GM12878 (cell line): ENCODE measurements at regions not wholly inside any gene's neighbourhood (a gene's known extent, or its start where the extent isn't known, plus 50 kb on each side); places are given as distances from the start of the nearest gene placed in this dataset.

Experiments
- ATAC-seq: fragments of 200-7000 bp; cut with Tn5 transposase; 3 replicates; pipeline ENCODE4 v1.9.1; 2020; ENCODE audit warnings: mild to moderate bottlenecking, moderate library complexity
- BruUV-seq: library from RNA; stranded (reverse); fragments of 400-500 nt; replicated peaks from 2 replicates; lab custom pipeline; 2021; lab: Mats Ljungman, UMichigan
- CTCF ChIA-PET: fragments of 300-600 bp; sonication (Branson Sonifier 250); formaldehyde crosslinking; extraction: SDS; loops from one replicate; lab custom pipeline; 2021; ENCODE audit warnings: inconsistent platforms; lab: Yijun Ruan, JAX
- POLR2A ChIA-PET: fragments of 350-600 bp; formaldehyde crosslinking; extraction: SDS; loops from one replicate; lab custom pipeline; 2021; ENCODE audit warnings: inconsistent platforms; lab: Charles Lee
- RAD21 ChIA-PET: fragments of 300-600 bp; sonication (Branson Sonifier 250); formaldehyde crosslinking; loops from one replicate; lab custom pipeline; 2023; ENCODE audit warnings: antibody characterized with exemption; ENCODE audit not compliant: unreplicated experiment; lab: Charles Lee
- SMC1A ChIA-PET: fragments of 300-600 bp; sonication (Branson Sonifier 250); formaldehyde crosslinking; loops from one replicate; lab custom pipeline; 2023; ENCODE audit not compliant: unreplicated experiment, uncharacterized antibody; lab: Charles Lee
- DNase-seq: peaks from one replicate; pipeline ENCODE4 v3.0.0-alpha.2; 2011; ENCODE audit warnings: low read depth, low spot score
- FAIRE-seq: peaks from 3 replicates; lab custom pipeline; 2011; peaks lifted over from hg19 to GRCh38; lab: Jason Lieb, UNC
- H2AFZ ChIP-seq: 2 replicates; pipeline ENCODE4 v1.6.0; 2011; ENCODE audit warnings: low read depth, low read length, control low read depth; ENCODE audit not compliant: control insufficient read depth
- H3K27ac ChIP-seq: 2 replicates; pipeline ENCODE4 v1.5.1; 2011; ENCODE audit warnings: control low read depth; ENCODE audit not compliant: control insufficient read depth, insufficient read depth
- H3K27me3 ChIP-seq, 2 experiments: replicated peaks in 1 of 2; 2 replicates each; pipeline versions ENCODE4 v1.6.0 to v1.6.1; 2011; ENCODE audit warnings: low read length in 1 of 2; ENCODE audit not compliant: control insufficient read depth in 2 of 2, insufficient read depth in 2 of 2
- H3K36me3 ChIP-seq, 2 experiments: 2 replicates each; pipeline ENCODE4 v1.5.1; 2011; ENCODE audit warnings: low read length in 1 of 2; ENCODE audit not compliant: control insufficient read depth in 2 of 2, insufficient read depth in 2 of 2
- H3K4me1 ChIP-seq: 2 replicates; pipeline ENCODE4 v1.6.1; 2011; ENCODE audit warnings: mild to moderate bottlenecking, low read length, moderate library complexity, mixed read lengths; ENCODE audit not compliant: control insufficient read depth, insufficient read depth
- H3K4me2 ChIP-seq: 2 replicates; pipeline ENCODE4 v1.6.0; 2011; ENCODE audit warnings: control low read depth; ENCODE audit not compliant: control insufficient read depth, insufficient read depth
- H3K4me3 ChIP-seq: fragments of 200-600 bp; sonication (generic); 2 replicates; pipeline ENCODE4 v1.5.1; 2016
- H3K79me2 ChIP-seq: 2 replicates; pipeline ENCODE4 v1.6.0; 2011; ENCODE audit warnings: low read length; ENCODE audit not compliant: control insufficient read depth, insufficient read depth
- H3K9ac ChIP-seq: 2 replicates; pipeline ENCODE4 v1.8.0; 2011; ENCODE audit warnings: low read length, control low read depth, mixed read lengths; ENCODE audit not compliant: control insufficient read depth, insufficient read depth
- H3K9me3 ChIP-seq: replicated peaks from 3 replicates; pipeline ENCODE4 v1.5.1; 2011; ENCODE audit warnings: mild to moderate bottlenecking, low read length; ENCODE audit not compliant: control insufficient read depth, insufficient read depth
- H4K20me1 ChIP-seq: 2 replicates; pipeline ENCODE4 v1.6.0; 2011; ENCODE audit not compliant: control insufficient read depth, insufficient read depth
- CBX5 ChIP-seq: sonication (generic); IDR thresholded peaks from 2 replicates; pipeline ENCODE4 v1.6.1; 2016; ENCODE audit warnings: low read depth, moderate library complexity, mild to moderate bottlenecking, inconsistent platforms
- JUNB ChIP-seq: IDR thresholded peaks from 2 replicates; pipeline ENCODE4 v1.6.1; 2016; ENCODE audit warnings: antibody characterized with exemption, mild to moderate bottlenecking
- LARP7 ChIP-seq: fragments of 450-650 bp; IDR thresholded peaks from 2 replicates; pipeline ENCODE4 v1.6.1; 2017; ENCODE audit warnings: mild to moderate bottlenecking
- NFIC ChIP-seq: IDR thresholded peaks from 2 replicates; pipeline ENCODE4 v1.6.1; 2012; ENCODE audit warnings: low read depth, mild to moderate bottlenecking, inconsistent platforms, low read length, moderate library complexity
- NRF1 ChIP-seq: conservative IDR thresholded peaks from 2 replicates; pipeline ENCODE4 v1.6.1; 2011; ENCODE audit warnings: mild to moderate bottlenecking, low read depth, low read length, improper control_type of control experiment
- RB1 ChIP-seq: fragments of 450-650 bp; formaldehyde crosslinking; IDR thresholded peaks from 2 replicates; pipeline ENCODE4 v1.6.1; 2017; ENCODE audit warnings: mild to moderate bottlenecking, borderline replicate concordance
- RFX5 ChIP-seq: IDR thresholded peaks from 2 replicates; pipeline ENCODE4 v1.6.1; 2011; ENCODE audit warnings: low read depth, low read length, improper control_type of control experiment
- SUZ12 ChIP-seq: fragments of 200-600 bp; sonication (generic); IDR thresholded peaks from one replicate; pipeline ENCODE4 v1.6.1; 2018; ENCODE audit warnings: antibody characterized with exemption, mild to moderate bottlenecking; ENCODE audit not compliant: unreplicated experiment
- ZNF207 ChIP-seq: fragments of 450-650 bp; IDR thresholded peaks from 2 replicates; pipeline ENCODE4 v1.6.1; 2014; ENCODE audit warnings: antibody characterized with exemption, mild to moderate bottlenecking, borderline replicate concordance
- in situ Hi-C: fragments of 300-500 bp; cut with MboI; formaldehyde crosslinking; loops from 9 replicates; pipeline ENCODE4 v1.14.3; 2018; ENCODE audit warnings: mixed read lengths
- intact Hi-C: fragments of 100-400 bp; cut with micrococcal nuclease; formaldehyde crosslinking; loops from one replicate; pipeline ENCODE4 v1.14.2; 2022; ENCODE audit not compliant: unreplicated experiment
- TF ChIP-seq, protein P1 (sequence below): IDR thresholded peaks from 2 replicates; pipeline ENCODE4 v1.6.1; 2011; ENCODE audit warnings: borderline replicate concordance, low read depth, mild to moderate bottlenecking, moderate library complexity, mixed read lengths, low read length; ENCODE audit not compliant: insufficient read depth; ENCODE audit errors: extremely low read length
- TF ChIP-seq, protein P2 (sequence below): fragments of 450-650 bp; IDR thresholded peaks from 2 replicates; pipeline ENCODE4 v1.6.1; 2017; ENCODE audit warnings: low read depth, mild to moderate bottlenecking, moderate library complexity
- TF ChIP-seq, protein P3 (sequence below): fragments of 450-650 bp; IDR thresholded peaks from 2 replicates; pipeline ENCODE4 v1.6.1; 2017; ENCODE audit warnings: borderline replicate concordance
- TF ChIP-seq, protein P4 (sequence below): fragments of 450-650 bp; conservative IDR thresholded peaks from 2 replicates; pipeline ENCODE4 v1.6.1; 2017; ENCODE audit warnings: mild to moderate bottlenecking, moderate library complexity

DNA sequence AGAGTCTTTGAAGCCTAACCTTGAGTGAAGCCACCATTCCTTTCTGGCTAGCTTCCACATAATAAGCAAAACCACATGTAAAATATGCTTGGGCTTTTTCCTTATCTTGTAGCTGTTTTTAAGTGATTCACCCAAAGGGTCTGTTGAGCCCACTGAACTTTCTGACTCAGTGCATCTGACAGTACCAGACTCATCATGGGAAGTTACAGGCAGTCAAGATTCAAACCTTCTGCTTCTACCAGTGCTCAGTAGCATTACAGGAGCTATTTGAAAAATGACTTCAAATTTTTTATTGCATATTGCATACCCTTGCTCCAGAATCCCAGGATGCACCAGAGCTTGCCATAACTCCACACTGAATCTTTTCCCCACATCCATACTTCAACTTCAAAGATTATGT lies 87.5 kb upstream of the PTPRD start:
- ChIA-PET SMC1A (no interaction called here), CTCF (no interaction called here), RAD21 (no interaction called here), POLR2A (no interaction called here)
- H3K27ac ChIP-seq: no peak overlapping the region
- no peak overlapping the region for H3K4me2 ChIP-seq
- in situ Hi-C loops (no loop called here), intact Hi-C loops (no loop called here)
- H3K4me3 ChIP-seq: no peak overlapping the region
- BruUV-seq: no TSS peak
- H4K20me1 ChIP-seq: no peaks in the 10 kb centered on the region
- H3K9me3 ChIP-seq: no peaks in the 10 kb centered on the region
- no peak for FAIRE-seq
- no peaks in the 10 kb centered on the region for H3K79me2 ChIP-seq
- ATAC-seq: no peak
- H3K27me3 ChIP-seq: no peaks in the 10 kb centered on the region
- no peaks in the 10 kb centered on the region for H3K4me1 ChIP-seq
- H3K36me3 ChIP-seq: no peaks in the 10 kb centered on the region
- no peak overlapping the region for H2AFZ ChIP-seq
- no peak overlapping the region for H3K9ac ChIP-seq
- DNase-seq: no peak
- TF ChIP-seq NRF1 (no peak), RB1 (no peak), LARP7 (no peak), NFIC (no peak), ZNF207 (no peak), JUNB (no peak), RFX5 (no peak), SUZ12 (no peak), CBX5 (no peak)
- TF ChIP-seq, protein P1, sequence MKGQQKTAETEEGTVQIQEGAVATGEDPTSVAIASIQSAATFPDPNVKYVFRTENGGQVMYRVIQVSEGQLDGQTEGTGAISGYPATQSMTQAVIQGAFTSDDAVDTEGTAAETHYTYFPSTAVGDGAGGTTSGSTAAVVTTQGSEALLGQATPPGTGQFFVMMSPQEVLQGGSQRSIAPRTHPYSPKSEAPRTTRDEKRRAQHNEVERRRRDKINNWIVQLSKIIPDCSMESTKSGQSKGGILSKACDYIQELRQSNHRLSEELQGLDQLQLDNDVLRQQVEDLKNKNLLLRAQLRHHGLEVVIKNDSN: no peak
- TF ChIP-seq, protein P2, sequence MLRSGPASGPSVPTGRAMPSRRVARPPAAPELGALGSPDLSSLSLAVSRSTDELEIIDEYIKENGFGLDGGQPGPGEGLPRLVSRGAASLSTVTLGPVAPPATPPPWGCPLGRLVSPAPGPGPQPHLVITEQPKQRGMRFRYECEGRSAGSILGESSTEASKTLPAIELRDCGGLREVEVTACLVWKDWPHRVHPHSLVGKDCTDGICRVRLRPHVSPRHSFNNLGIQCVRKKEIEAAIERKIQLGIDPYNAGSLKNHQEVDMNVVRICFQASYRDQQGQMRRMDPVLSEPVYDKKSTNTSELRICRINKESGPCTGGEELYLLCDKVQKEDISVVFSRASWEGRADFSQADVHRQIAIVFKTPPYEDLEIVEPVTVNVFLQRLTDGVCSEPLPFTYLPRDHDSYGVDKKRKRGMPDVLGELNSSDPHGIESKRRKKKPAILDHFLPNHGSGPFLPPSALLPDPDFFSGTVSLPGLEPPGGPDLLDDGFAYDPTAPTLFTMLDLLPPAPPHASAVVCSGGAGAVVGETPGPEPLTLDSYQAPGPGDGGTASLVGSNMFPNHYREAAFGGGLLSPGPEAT: no peak
- TF ChIP-seq, protein P3, sequence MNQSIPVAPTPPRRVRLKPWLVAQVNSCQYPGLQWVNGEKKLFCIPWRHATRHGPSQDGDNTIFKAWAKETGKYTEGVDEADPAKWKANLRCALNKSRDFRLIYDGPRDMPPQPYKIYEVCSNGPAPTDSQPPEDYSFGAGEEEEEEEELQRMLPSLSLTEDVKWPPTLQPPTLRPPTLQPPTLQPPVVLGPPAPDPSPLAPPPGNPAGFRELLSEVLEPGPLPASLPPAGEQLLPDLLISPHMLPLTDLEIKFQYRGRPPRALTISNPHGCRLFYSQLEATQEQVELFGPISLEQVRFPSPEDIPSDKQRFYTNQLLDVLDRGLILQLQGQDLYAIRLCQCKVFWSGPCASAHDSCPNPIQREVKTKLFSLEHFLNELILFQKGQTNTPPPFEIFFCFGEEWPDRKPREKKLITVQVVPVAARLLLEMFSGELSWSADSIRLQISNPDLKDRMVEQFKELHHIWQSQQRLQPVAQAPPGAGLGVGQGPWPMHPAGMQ: no peak
- TF ChIP-seq, protein P4, sequence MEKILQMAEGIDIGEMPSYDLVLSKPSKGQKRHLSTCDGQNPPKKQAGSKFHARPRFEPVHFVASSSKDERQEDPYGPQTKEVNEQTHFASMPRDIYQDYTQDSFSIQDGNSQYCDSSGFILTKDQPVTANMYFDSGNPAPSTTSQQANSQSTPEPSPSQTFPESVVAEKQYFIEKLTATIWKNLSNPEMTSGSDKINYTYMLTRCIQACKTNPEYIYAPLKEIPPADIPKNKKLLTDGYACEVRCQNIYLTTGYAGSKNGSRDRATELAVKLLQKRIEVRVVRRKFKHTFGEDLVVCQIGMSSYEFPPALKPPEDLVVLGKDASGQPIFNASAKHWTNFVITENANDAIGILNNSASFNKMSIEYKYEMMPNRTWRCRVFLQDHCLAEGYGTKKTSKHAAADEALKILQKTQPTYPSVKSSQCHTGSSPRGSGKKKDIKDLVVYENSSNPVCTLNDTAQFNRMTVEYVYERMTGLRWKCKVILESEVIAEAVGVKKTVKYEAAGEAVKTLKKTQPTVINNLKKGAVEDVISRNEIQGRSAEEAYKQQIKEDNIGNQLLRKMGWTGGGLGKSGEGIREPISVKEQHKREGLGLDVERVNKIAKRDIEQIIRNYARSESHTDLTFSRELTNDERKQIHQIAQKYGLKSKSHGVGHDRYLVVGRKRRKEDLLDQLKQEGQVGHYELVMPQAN: no peak
- TF ChIP-seq, all 136 proteins: peak for 0
